Head of caudate nucleus (tissue), 42 donors: ENCODE measurements at regions not wholly inside any gene's neighbourhood (a gene's known extent, or its start where the extent isn't known, plus 50 kb on each side); places are given as distances from the start of the nearest gene placed in this dataset.
"Not testable (repeated sequence)": the region's sequence is repeated elsewhere in the genome, so short reads cannot be mapped to it uniquely, and the experiment has no call there.

Experiments used
- DNase-seq, 42 donors: peaks; one replicate each; pipeline versions ENCODE4 v3.0.0 to v3.0.0-alpha.2; 2020 to 2021; ENCODE audit warnings: mixed read lengths in 7 of 42
- intact Hi-C: fragments of 100-400 bp; cut with DNase I; formaldehyde crosslinking; loops from one replicate; pipeline ENCODE4 v1.15.0; 2022

DNA sequence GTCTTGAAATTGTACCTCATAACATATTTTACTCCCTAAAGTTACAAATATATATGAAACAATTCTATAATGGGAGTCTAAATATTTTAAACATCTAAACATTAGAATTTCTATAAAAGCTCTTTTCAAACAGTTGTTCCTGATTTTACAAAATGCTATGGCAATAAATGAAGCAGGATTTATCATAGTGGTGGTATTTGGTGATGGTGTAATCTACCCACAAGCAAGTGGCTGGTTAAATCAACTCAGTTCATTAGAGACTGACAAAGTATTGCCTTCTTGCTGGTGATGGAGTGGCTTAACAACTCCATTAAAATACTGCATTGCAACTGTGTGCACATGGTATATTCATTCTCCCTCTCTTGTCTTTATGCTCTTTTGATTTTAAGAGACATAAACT, 138.9 kb downstream of the PMAIP1 start:
- intact Hi-C loops, result no loop called here
- no peak for DNase-seq

DNA sequence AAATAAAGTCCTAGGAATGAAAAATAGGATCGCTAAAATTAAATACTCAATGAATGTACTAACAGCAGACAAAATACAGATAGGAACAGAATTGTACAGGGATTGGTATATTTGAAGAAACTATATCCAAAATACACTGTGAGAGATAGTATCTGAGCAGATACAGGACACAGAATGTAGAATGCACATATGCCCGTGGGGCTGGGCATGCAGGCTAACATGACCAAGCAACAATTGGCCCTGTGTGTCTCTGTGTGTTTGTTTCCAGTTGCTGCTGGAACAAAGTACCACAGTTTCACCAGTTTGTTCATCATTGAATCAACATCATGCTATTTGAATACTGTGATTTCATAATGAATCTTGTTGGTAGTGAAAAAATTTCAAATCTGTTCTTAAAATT, 127.6 kb downstream of the PMAIP1 start:
- intact Hi-C loops, result no loop called here
- peak in 34 of 42 donors; percentile 9 to 80 (median 52) for DNase-seq

DNA sequence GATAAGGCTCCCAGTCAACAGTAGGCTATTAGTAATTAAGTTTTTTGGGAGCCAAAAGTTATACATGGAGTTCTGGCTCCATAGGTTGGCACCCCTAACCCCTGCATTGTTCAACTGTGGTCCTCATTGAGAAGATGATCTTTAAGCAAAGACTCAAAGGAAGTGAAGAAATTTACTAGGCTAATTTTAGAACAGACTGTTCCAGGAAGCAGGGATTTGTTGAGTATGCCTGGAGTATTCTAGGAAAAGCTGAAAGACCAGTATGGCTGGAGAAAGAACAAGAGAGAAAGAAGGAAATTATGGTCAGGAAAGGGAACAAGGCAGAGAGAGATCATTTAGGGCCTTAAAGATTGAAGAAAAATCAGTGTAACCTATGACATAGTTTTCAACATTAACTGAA, 125.1 kb downstream of the PMAIP1 start:
- DNase-seq, result no peak
- intact Hi-C loops, result no loop called here

DNA sequence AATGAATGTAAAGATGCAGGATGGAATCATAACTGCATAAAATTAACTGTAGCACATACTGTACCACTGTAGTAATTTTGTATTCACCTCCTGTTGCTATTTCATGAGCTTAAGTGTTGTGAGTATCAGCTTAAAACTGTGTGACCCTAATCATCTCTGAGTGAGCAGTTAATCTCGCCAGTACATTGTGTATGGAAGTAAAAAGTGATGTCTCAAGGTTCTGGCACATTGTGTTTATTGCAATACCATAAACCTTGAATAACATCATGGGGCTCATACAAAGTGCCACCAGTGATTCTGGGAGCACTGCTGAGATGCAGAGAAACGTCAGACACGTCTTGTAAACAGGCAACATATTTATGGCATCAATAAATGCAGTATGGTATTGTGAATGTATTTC, 124.5 kb downstream of the PMAIP1 start:
- DNase-seq, result no peak
- intact Hi-C loops, result no loop called here

DNA sequence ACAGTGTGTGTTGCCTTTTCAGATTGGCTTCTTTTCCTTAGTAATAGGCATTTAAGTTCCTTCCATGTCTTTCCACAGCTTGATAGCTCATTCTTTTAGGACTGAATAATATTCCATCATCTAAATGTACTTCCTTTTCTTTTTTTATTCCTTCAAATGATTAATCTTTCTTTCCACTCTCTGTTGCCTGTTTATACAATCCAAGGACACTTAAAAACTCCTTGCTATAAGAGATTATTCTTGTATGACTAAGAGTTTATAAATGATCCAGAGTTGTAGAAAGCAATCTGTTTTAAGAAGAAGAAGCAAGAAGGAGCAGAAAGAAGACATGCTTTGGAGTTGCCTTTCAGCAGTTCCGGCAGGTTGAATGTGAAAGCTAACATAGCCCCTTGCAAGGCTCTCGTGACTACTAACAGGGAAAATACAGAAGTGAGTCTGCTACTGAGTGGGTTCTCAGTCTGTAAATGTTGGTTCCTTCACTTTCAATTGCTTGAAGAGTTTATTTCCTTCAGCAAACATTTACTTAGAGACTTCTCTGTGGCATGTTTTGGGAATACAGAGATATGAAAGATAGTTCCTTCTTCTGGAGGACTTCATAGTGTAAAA, 123.0 kb downstream of the PMAIP1 start:
- DNase-seq, result no peak
- intact Hi-C loops, result no loop called here

DNA sequence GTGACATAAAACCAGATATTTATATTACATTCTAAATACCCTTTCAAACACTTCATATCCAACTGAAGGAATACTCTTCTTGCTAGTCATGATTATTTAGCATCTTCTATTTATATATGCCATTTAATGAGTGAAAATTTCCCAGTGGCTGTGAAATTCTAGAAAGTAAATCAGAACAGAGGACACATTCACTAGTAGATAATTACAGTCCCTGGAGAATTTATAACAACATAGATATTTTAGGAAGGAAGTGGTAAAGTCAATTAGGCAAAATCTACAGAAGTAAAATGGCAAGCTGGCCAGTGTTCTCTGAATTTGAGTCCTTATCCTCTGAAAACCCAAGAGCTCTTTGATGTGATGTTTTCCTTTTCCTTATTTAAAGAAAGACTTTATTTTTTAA, 121.8 kb downstream of the PMAIP1 start:
- intact Hi-C loops, result no loop called here
- no peak for DNase-seq

DNA sequence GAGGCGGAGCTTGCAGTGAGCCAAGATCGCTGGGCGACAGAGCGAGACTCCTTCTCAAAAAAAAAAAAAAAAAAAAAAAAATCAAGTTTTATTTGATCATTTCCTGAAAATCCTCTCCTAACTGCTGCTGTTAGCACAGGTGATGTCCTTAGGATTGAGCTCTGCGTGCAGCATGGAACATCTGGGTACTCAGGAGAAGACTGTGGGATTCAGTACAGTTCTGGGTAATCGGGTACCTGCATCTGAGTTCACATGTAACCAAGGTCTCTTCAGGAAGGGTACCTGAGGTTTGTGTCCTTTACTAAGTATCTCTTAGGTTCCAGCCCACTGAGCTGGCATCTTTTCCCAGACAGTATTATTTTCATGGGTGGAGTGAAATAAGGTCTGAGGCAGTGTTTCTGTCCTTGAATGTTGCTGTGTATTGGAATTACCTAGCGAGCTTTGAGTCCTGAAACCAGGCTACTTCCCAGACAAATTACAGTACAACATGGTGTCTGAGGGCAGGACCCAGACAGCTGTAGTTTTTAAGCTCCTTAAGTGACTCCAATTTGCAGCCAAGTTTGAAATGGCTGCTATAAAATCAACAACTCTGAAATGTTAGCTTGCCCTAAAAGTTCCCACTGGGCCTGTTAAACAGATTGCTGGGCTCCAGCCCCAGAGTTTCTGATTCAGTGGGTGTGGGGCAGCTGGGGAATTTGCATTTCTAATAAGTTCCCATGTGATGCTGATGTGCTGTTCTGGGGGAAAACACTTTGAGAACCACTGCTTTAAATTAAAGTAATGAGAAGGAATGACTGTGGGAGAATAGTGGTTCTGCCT, 120.5 kb downstream of the PMAIP1 start:
- no peak for DNase-seq
- intact Hi-C loops, result no loop called here

DNA sequence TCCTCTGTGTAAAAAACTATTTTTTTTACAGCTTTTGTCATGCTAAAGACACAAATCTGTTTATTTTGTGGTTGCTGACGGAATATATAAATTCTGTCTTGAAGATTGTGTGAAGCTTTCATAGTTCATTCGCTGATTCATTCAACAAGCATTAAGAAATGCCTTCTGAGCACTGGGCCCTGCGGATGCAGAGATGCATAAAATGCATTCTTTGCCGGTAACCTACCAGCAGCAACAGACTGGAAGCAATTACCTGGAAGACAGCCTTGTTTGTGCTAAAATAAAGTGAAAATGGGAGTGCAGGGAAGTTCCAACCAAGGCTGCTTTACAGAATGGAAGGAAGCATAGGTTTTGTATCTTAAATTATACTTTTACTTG, 119.7 kb downstream of the PMAIP1 start:
- no peak for DNase-seq
- intact Hi-C loops, result no loop called here

DNA sequence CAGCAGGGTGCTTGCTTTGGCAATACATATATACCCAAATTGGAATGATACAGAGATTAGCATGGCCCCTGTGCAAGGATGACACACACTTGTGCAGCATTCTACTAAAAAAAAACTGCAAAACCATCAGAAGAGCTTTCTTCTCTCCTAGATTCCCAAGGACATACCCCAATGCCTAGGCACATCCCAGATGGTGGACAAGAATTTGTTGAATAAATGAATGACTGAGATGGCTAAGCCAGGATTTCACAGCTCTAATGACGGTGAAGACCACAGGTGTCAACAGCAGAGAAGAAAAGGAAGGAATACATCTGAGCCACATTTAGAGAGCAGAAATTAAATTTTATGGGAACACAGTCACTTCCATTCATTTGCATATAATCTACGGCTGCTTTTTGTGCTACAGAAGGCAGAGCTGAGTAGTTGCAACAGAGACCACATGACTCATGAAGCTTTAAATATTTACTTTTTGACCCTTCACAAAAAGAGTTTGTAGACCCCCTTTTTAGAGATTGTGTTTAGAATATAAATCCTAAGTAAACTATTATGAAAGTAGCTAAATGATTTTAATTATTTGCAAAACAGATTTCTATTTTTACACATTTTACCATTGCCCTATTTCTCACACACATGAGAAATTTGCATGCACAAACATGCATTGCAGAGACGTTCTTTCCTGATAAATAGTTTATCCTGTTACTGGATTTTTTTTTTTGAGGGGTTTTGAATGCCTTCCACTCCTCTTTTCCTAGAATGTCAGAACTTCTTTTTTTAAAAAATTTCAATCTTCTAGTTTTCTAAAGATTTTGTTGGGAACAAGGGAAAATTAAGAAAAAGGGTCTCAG, 119.0 kb downstream of the PMAIP1 start:
- intact Hi-C loops, result no loop called here
- no peak for DNase-seq

DNA sequence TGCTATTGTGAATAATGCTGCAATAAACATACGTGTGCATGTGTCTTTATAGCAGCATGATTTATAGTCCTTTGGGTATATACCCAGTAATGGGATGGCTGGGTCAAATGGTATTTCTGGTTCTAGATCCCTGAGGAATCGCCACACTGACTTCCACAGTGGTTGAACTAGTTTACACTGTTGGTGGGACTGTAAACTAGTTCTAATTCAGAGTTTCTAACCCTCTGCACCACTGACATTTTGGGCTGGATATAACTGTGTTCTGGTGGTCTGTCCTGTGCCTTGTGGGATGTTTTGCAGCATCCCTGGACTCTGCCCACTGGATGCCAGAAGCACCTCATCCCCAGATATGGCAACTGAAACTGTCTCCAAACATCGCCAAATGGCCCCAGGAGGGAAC, 118.3 kb downstream of the PMAIP1 start:
- intact Hi-C loops, DNase-seq: not testable (repeated sequence)

DNA sequence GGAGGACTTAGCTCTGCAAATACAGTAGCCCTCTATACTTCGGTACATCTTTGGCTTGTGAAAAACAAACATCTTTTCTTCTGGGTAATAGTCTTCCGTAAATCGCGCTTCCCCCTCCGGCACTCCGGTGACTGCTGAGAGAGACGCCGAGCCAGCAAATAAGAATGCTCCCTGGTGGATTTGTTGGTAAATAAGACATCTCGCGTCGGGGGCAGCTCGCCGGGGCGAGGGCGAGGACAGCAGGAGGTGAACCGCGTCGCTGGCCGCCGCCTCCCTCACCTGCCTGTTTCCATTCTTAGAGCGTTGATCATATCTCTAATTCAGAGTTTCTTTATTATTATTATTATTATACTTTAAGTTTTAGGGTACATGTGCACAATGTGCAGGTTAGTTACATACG, 117.6 kb downstream of the PMAIP1 start:
- DNase-seq, result peak in 1 of 42 donors; percentile 31
- intact Hi-C loops, result no loop called here

DNA sequence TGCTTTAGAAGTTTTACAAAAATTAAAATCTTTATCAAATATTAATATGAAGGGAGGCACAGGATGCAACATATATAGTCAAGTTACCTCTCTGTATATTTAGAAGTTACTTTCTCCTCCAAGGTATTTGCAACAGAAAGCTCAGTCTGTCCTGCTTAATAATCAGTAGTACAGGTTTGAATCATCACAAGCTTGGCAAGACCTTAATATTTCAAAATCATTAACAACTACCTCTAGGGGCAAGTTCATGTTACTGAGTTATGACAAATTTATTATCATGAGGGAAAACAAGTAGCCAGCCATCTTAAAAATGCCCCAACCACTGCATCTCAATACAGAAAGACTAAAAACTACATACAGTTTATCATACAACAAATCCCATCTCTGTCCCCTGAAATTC, 116.0 kb downstream of the PMAIP1 start:
- intact Hi-C loops, DNase-seq: not testable (repeated sequence)

DNA sequence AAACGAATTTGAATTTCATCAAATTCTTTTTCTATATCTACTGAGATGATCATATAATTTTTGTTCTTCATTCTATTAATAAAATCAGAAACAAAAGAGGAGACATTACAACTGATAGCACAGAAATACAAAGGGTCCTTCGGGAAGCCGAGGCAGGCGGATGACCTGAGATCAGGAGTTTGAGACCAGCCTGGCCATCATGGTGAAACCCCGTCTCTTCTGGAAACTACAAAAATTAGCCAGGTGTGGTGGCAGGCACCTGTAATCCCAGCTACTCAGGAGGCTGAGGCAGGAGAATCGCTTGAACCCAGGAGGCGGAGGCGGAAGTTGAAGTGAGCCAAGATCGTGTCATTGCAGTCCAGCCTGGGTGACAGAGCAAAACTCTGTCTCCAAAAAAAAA, 113.4 kb downstream of the PMAIP1 start:
- DNase-seq, intact Hi-C loops: not testable (repeated sequence)

DNA sequence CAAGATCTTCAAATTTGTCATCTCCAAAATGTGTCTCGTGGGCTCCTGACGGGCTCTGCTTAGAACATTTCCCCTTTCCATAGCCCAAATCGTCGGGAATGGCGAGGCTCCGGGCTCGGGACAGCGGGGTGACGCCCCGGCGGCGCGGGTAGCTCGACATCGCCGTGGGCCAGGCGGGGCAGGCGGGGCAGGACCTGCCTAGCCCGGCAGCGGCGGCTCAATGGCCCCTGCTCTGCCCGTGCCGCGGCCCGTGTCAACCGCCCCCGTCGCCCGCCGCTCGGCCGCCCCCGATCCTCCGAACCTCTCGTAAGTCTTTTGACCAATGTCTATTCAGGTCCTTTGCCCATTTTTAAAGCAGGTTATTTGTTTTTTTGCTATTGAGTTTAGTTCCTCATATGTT, 111.2 kb downstream of the PMAIP1 start:
- no peak for DNase-seq
- intact Hi-C loops, result no loop called here

DNA sequence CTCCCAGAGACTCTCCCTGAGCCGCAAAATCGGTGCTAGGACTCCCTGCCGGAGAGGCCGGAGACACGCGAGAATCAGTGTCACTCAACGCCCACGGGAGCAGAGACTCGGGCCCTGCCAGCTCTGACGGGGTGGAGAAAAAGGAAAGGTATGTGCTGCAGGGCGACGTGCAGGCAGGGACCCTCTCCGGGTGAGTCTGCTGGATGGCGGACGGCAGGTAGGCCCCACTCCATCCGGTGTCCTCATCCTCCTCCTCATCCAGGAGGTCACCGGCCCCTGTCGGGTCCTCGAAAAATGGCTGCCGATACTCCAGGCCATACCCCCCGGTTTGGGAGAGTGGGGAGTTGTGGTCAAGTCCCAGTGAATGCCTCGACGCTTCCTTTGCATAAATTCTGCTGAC, 110.7 kb downstream of the PMAIP1 start:
- DNase-seq, result no peak
- intact Hi-C loops, result no loop called here

DNA sequence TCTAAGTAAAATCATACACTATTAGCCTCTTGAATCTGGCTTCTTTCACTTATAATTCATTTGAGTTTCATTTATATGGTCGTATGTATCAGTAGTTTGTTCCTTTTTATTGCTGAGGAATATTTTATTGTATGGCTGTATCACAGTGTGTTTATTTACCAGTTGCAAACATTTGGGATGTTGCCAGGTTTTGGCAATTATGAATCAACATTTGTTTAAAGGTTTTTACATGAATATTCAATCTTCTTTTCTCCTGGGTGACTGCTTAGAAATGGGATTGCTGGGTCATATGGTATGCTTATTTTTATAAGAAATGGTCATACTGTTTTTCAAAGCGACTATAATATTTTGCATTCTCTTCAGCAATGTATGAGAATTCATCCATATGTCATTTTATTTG, 107.9 kb downstream of the PMAIP1 start:
- intact Hi-C loops, result no loop called here
- DNase-seq, result no peak

DNA sequence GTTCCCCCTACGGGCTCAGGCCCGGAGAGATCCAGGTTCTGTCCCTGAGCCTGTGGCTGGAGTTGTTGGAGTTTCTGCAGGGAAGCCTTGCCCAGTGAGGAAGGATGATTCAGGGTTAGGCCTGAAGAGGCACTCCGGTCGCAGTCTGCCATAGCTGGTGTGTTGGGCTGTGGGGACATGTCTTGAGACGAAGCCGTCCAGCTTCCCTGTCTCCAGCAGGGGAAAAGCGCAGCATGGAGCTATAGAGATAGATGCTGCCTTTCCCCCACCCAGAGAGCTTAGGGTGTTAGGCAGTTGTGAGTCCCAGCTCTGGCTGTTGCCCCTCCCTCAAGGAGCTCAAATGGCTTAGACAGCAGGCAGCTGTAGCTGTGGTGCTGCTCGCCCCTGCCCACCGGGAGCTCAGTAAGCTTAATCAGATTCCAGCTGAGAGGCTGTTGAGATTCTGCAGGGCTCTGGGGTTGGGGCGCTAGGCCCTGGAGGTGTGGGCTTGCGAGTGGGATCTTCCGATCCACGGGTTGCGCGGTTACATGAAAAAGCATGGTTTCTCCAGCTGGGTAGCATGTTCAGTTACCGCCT, 103.9 kb downstream of the PMAIP1 start:
- DNase-seq, result no peak
- intact Hi-C loops, result no loop called here

DNA sequence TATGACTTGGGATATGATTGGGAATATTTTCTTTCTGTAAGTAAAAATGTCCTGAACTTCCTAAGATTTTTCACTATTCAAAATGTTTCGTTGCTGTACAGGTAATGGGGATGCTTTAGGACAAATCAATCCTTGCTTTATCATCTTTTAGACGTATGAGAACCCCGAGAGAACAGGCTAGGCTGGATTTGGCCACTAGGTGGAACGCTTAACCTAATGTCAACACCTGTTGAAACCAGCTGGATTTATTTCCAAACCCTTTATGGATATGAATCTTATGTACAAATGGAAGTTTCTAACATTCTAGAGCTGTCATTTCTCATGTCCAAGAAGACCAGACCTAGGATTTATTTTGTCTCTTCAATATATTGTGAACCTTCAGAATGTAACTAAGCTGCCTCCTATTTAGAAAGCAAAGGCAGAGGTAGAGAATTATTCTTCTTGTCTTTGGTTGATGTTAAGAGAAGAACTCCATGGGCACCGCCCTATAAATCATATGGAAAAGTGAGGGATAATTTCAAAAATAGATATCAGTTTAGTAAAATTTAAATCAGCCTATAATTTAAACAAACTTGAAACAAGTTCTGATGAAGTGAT, 96.7 kb downstream of the PMAIP1 start:
- peak in 37 of 42 donors; percentile 7 to 80 (median 53) for DNase-seq
- intact Hi-C loops, result loop anchor here (5.0 kb wide), 1 partner anchor 556 kb away; no protein-coding TSS in a partner anchor

DNA sequence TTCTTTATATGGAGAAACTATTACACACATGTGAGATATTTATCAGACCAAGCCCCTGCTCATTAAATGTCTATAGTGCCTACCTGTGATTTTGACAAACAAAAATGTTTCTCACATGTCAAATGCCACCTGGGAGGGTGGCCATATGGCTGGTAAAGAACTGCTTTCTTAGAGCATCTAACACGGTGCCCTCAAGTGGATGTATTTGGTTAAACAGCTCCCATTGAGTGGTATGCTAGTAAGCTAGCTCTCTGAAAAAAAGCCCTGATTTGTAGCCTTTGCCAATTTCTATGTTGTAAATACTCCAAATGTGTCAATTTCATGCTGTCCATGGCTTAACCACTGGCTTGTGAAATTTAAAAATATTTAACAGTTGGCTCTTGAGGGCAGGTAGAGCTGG, 94.6 kb downstream of the PMAIP1 start:
- DNase-seq, result no peak
- intact Hi-C loops, result no loop called here
